ENCODE measurements at regions not wholly inside any gene's neighbourhood (a gene's known extent, or its start where the extent isn't known, plus 50 kb on each side); places are given as distances from the start of the nearest gene placed in this dataset.

DNA sequence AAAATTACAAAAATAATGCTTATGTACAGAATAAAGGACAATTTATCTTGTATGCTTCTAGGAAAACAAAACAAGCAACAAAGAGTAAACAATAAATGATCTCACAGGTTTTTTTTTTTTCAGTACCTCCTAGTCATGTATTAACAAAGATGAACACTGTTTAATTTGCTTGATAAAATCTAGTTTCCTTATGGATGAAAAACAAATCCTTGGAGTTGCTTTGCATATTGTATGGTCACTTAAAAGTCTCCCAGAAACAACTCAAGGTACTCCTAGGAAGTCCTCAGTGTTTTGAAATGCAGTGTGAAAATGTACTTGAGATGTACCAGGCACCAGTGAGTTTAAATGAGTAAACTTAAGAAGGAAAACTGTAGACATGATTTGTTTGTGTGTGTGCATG, 686.0 kb upstream of the BRINP3 start:
- no peak for DNase-seq

GRCh38 chr1:191174298-191174697, 696.6 kb upstream of the BRINP3 start:
- DNase-seq: peak in 1 of 5 experiments; percentile 1

DNA sequence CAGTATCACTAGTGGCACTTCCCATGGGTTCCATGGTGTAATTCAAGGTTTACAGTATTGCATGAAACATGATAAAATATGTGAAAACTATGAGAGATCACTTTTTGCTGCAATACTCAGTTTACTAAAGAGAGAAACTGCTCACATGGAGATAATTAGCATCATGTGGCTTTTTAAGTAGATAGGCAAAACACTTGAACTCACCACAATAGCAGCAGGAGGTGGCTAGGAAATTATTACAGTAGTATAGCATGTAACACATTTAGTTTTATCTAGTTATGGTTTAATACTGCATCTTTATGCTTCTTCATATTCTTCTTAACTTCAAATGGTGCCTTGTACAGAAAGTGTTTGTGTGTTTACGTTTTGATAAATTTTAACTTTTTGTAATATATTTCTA, 698.5 kb upstream of the BRINP3 start:
- DNase-seq: no peak

DNA sequence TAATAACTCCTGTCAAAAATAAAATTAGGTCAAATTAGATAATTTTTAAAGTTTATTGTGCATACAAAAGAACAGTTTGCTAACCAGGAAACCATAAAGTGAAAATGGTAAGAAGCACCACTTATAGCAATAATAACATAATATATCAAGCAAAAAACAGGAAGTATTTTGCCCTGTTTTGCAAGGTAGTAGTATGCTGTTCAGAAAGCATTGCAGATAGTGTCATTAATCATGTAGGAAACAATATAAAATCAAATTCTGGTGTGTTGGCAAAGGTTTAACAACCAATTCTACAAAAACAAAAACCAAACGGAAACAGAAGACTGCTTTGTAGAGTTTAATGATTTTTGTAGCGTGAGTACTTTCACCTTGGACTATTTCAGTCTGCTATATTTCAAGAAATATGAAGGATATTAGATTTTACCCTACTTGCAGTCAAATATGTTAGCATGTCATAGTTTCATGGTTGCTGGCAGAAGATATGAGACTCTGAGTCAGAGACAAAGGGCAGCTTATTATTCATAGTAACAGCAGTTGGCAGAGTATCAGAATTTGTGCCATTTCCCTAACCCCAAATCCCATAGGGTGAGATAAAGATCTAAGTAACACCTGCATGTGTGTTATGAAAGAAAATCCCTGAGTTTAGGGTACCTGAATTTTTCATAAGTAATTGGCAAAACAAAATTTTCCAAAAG, 729.0 kb upstream of the BRINP3 start:
- DNase-seq: no peak

DNA sequence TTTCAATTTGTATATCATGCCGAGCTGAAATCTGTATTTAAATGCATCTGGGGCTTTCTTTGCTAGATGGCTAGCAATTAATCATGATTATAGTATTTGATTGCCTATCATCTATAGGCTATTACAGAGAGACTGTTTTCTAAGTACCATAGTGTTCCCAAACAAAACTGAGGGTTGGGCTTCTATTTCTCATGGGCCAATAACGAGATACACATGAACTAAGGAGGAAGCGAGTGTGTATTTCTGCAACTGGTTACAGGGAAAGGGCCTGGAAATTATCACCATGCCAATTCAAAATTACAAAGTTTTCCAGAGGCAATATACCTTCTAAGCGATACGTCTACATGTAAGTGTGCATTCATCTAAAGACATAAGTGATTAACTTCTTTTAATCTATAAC, 744.5 kb upstream of the BRINP3 start:
- no peak for DNase-seq

- no peak for DNase-seq
Observed at GRCh38 chr1:191240925-191241324, 763.3 kb upstream of the BRINP3 start.

DNA sequence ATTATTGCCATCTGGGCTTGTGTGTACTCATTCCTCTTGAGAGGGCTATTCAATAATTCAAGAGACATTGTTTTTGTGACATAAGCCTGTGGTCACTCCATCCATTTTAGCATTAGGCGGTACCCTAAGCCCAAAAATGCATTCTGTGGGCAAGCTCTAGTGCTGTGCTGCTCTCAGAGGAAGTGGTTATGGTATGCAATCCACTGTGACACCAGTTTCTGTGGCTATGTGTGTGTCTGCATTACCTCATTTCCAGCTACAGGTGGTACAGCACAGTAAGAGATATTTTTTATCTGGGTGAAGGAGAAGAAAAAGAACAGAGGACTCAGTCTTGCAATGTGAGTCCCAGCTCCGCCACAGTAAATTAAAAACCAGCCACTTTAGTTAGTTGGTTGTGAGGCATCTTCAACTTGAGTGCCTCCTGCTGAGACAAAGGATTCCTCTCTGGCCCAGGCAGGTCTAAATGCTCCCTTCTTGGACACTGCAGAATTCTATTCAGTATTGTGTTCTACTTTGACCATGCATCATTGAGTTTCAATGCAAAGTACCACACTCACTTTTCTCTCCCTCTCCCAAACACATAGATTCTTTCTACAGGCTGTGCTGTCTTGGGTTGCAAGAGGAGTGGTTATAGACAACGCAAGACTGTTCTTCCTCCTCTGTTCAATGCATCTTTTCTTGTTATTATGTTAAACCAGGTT, 777.8 kb upstream of the BRINP3 start:
- peak in 1 of 5 experiments; percentile 19 for DNase-seq

DNA sequence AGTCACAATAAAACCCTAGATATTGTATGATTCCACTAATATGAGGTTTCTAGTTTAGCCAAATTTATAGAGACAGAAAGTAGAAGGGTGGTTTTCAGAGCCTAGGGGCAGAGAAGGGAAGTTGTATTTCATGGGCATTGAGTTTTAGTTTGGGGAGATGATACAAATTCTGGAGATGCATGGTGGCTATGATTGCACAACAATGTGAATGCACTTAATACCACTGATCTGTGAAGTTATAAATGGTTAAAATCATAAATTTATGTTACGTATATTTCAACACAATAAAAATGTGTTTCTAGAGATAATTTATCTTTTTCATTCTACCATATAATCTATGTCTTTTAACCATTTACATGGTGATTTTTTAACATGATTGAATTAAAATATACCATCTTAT, 779.3 kb upstream of the BRINP3 start:
- no peak for DNase-seq

- DNase-seq: no peak
Observed at GRCh38 chr1:191260056-191260455, 782.4 kb upstream of the BRINP3 start.

DNA sequence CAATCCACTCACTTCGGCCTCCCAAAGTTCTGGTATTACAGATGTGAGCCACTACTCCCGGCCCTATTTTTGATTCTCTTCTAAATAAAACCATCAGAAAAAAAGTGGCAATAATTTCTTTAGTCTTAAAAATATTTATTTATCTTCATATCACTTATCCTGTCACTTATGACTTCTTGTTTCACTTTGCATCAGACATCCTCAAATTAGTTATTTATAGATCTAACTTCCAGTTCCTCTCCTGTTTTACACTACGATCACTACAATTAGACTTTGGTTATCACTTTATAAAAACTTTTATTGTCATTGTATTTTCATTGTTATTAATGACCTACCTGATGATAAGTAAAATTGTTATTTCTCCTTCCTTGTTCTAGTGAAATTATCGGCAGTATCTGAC, 783.4 kb upstream of the BRINP3 start:
- no peak for DNase-seq

GRCh38 chr1:191279266-191279800, 801.7 kb upstream of the BRINP3 start:
- no peak for DNase-seq

DNA sequence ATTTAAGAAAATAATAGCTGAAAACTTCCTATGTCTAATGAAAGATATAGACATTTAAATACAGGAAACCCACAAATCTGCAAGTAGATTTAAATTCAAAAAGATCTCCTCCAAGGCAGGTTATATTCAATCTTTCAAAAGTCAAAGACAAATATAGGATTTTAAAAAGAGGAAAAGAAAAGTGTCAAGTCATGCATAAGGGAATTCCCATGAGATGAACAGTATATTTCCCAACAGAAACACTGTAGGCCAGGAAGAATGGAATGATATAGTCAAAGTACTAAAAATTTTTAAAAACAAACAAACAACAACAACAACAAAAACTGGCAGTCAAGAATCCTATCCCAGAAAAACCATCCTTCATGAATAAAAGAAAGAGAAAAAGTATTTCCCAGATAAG, 806.5 kb upstream of the BRINP3 start:
- DNase-seq: no peak

GRCh38 chr1:191290441-191290840, 812.8 kb upstream of the BRINP3 start:
- DNase-seq: no peak

DNA sequence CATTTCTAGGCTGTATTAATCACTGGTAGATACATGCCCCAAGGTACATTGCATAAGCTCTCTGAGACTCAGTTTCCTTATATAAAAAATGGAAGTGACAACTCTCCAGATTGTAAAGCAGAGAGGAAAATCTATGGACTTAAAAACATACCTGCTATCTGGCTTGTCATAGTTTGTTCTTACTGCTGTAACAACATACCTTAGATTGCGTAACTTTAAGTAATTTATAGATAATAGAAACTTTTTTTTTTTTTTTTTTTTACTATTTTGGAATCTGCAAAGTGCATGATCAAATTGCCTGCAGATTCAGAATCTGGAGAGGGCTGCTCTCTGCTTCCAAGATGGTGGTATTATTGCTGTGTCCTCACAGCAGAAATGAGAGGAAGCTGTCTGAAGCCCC, 827.7 kb upstream of the BRINP3 start:
- DNase-seq: no peak

DNA sequence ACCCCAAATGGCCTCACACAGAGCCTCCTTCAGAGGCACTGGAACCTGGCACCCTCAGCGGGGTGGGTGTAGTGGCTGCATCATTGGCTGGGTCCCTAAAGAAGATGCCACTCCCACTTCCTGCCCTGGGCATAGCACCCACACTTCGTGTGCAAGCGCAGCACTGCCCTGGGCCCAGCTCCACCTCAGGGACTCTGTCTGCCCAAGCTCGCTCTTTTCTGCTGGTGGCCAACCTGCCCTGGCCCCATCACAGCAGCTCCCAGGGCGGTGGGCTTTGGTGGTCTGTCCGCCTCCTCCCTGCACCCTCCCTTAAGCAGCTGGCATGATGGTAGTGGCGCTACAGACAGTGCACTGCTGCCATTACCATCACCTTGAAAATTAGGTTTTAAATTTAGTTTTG, 829.3 kb upstream of the BRINP3 start:
- no peak for DNase-seq

- DNase-seq: no peak
Observed at GRCh38 chr1:191320062-191320461, 838.2 kb upstream of the RGS18 start.

GRCh38 chr1:191327868-191328267, 830.4 kb upstream of the RGS18 start:
- no peak for DNase-seq

DNA sequence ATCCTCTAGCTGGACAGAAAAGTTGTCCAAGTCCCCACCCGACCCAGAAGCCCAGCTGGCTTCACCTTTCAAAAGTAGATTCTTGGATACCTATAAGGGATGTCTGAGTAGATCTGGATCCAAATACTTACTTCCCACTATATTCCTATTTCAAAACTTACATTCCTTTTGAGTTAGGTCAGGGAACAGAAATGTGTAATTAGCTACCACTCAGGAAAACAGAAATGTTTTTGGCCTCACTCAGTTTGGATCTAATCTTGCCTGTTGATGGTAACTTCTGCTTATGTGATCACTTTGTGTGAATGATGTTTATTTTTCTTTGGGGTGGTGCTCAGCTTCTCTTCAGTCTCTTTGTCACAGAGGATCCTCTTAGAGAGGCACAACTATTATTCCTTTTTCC, 814.4 kb upstream of the RGS18 start:
- no peak for DNase-seq

DNA sequence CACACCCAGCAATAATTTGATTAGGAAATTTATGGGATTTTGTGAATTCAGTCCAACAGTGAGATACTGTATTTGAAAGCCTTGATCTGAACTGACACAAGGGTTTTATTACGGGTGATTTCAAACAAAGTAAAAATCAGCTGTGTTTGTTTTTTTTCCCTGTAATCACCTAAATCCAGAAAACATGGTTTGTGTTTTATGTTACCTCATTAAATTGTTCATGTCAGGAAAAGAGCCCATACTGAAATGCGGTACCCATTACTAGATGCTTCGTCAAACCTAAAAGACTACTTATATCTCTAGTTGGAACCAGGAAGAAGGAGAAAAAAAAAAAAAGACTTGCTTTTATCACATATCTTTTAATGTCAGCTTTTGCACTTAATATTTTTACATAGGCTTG, 811.9 kb upstream of the RGS18 start:
- no peak for DNase-seq

DNA sequence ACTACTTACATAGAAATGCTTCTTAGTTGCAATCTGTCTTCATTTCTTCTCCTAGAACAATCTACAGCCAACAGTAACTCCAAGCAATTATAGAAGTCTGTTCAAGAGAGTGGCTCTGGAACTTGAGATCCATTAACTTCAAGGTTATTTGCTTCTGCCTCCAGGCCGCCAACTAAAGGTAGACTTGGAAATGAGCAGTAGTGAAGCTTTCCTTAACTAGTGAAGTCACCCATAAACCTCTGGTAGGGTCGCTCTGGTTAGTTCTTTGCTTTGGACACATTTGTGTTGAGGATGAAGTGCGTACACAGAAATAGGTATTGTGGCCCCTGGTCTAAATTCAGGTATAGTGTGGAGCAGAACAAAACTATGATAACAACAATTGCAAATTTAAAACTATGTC, 809.9 kb upstream of the RGS18 start:
- no peak for DNase-seq

DNA sequence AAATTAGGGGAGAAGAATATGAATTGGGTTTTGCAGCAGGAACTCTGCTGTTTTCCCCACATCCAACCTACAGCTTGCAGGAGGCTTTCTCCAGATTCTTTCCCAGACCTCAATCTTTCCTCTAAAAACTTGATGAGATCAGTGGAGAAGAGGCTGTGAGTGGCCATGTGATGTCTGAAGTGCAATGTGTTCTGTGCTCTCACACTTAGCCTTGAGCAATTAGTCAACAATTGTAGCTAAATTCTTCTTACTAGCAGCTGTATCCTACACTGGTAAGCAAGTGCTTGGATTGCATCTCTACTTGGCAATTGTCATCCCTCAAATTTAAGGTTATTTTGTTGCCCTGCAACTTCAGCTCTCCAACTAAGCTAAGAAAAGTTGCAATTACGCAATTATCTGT, 807.3 kb upstream of the RGS18 start:
- no peak for DNase-seq

GRCh38 chr1:191358724-191359123, 799.5 kb upstream of the RGS18 start:
- no peak for DNase-seq

GRCh38 chr1:191366686-191367085, 791.6 kb upstream of the RGS18 start:
- no peak for DNase-seq

DNA sequence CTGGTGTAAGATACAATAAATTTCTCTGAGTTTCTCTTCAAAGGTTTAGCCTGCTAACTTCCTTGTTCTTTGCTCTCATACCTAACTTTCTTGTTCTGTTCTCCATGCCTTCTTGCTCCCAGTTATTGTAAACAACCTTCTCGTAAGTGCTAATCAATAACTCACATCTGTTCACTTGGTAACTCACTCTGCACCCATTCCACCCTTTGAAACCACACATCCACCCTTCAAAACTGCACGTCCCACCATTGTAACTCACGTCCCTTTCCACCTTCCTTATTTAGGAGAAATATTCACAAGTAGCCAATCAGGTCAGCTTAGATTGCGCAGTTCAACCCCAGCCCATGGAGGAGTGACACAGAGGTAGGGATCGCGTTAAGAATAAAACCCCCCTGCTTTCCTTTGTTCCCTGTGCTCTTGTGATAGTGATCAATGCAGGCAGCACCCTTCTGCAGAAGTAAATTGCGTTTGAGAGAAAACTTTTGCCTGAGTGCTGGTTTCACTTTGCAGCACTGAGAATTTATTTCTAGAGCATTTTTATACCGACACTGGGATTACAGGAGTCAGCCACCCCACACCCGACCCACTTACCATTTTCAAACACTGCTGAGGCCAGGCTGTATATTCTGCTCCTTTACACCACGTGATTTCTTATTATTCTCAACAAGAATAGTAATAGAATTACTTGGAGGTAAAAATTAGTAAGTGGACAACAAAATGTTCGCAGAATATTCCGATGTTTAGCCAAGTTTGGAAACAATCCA, 789.2 kb upstream of the RGS18 start:
- no peak for DNase-seq
